Keratinocyte (primary cell): ENCODE measurements at regions not wholly inside any gene's neighbourhood (a gene's known extent, or its start where the extent isn't known, plus 50 kb on each side); places are given as distances from the start of the nearest gene placed in this dataset.

Source experiments
- DNase-seq: peaks from one replicate; pipeline ENCODE4 v3.0.0-alpha.2; 2011; ENCODE audit warnings: low read depth, missing footprints, low spot score
- FAIRE-seq: peaks from 2 replicates; lab custom pipeline; 2011; peaks lifted over from hg19 to GRCh38; lab: Jason Lieb, UNC
- H2AFZ ChIP-seq: 2 replicates; pipeline ENCODE4 v1.6.0; 2012; ENCODE audit warnings: low read length, control low read depth, inconsistent platforms; ENCODE audit not compliant: control insufficient read depth
- H3K27ac ChIP-seq: 2 replicates; pipeline ENCODE4 v1.5.1; 2011; ENCODE audit warnings: low read length; ENCODE audit not compliant: control insufficient read depth, insufficient read depth
- H3K27me3 ChIP-seq: 3 replicates; pipeline ENCODE4 v1.6.0; 2011; ENCODE audit warnings: low read length; ENCODE audit not compliant: control insufficient read depth, insufficient read depth; ENCODE audit errors: extremely low read depth
- H3K36me3 ChIP-seq, 2 experiments: 2 replicates in 1 of 2; 3 replicates in 1 of 2; pipeline ENCODE4 v1.5.1; 2011; ENCODE audit warnings: low read length in 2 of 2, mild to moderate bottlenecking in 1 of 2; ENCODE audit not compliant: control insufficient read depth in 2 of 2, insufficient read depth in 2 of 2; ENCODE audit errors: extremely low read depth in 1 of 2
- H3K4me1 ChIP-seq: 3 replicates; pipeline ENCODE4 v1.5.1; 2011; ENCODE audit warnings: low read length; ENCODE audit not compliant: control insufficient read depth, insufficient read depth; ENCODE audit errors: extremely low read depth
- H3K4me2 ChIP-seq: 3 replicates; pipeline ENCODE4 v1.6.0; 2011; ENCODE audit warnings: low read depth, low read length; ENCODE audit not compliant: control insufficient read depth, insufficient read depth; ENCODE audit errors: extremely low read depth
- H3K4me3 ChIP-seq, 3 experiments: fragments of 200-600 bp in 1 of 3; sonication (generic) in 1 of 3; 2 replicates in 2 of 3; 3 replicates in 1 of 3; pipeline ENCODE4 v1.5.1; 2011 to 2016; ENCODE audit warnings: low read length in 3 of 3, mild to moderate bottlenecking in 3 of 3, control low read depth in 2 of 3, inconsistent platforms in 1 of 3, low read depth in 1 of 3, mixed read lengths in 1 of 3, mixed run types in 1 of 3, moderate library complexity in 1 of 3; ENCODE audit not compliant: control insufficient read depth in 2 of 3, insufficient read depth in 2 of 3; ENCODE audit errors: extremely low read depth in 1 of 3
- H3K79me2 ChIP-seq: 2 replicates; pipeline ENCODE4 v1.6.0; 2012; ENCODE audit warnings: low read length; ENCODE audit not compliant: control insufficient read depth, insufficient read depth
- H3K9ac ChIP-seq: 3 replicates; pipeline ENCODE4 v1.6.0; 2011; ENCODE audit warnings: low read length; ENCODE audit not compliant: control insufficient read depth, insufficient read depth; ENCODE audit errors: extremely low read depth
- H3K9me1 ChIP-seq: 3 replicates; pipeline ENCODE4 v1.6.0; 2011; ENCODE audit warnings: low read length; ENCODE audit not compliant: control insufficient read depth, insufficient read depth; ENCODE audit errors: extremely low read depth
- H3K9me3 ChIP-seq: 2 replicates; pipeline ENCODE4 v1.5.1; 2012; ENCODE audit warnings: low read depth, low read length; ENCODE audit not compliant: control insufficient read depth
- H4K20me1 ChIP-seq: 3 replicates; pipeline ENCODE4 v1.6.0; 2011; ENCODE audit warnings: low read length; ENCODE audit not compliant: control insufficient read depth, insufficient read depth; ENCODE audit errors: extremely low read depth
- EZH2 ChIP-seq: IDR thresholded peaks from one replicate; pipeline ENCODE4 v1.6.1; 2012; ENCODE audit warnings: inconsistent platforms, mild to moderate bottlenecking, low read length, moderate library complexity
- dilution Hi-C: fragments of 300-500 bp; cut with MboI; formaldehyde crosslinking; loops from one replicate; pipeline ENCODE4 v1.7.0; 2020; ENCODE audit warnings: low sequenced_read_pairs; ENCODE audit not compliant: extremely low pct_ligation_motif_present
- TF ChIP-seq, protein P1 (sequence below), 3 experiments: IDR thresholded peaks in 1 of 3; conservative IDR thresholded peaks in 1 of 3; optimal IDR thresholded peaks in 1 of 3; 2 replicates in 2 of 3; 3 replicates in 1 of 3; pipeline versions ENCODE3 to v1.5.1; 2011; ENCODE audit warnings: low read length in 3 of 3, mild to moderate bottlenecking in 3 of 3, moderate library complexity in 2 of 3, control low read depth in 1 of 3, inconsistent platforms in 1 of 3; ENCODE audit not compliant: insufficient read depth in 2 of 3; ENCODE audit errors: extremely low read depth in 1 of 3

DNA sequence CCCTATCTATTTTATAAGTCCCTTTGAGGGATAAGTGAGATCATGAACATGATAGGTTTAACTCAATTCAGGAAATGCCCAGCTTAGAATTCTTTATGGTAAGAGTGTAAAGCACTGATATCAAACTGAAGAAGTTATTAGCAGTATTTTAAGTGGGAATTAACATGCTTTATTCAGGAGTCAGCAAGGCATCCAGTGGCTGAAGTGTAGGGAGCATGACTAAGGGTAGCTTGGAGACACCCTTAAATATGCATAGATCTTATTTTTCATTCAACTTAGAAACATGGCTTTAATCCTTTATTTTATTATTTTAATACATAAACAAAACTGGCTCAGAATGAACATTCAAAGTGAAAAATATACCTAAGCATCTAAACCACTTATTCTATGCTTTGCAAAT is 158.3 kb upstream of the LPP start:
- H3K9me3 ChIP-seq = no peaks in the 10 kb centered on the region
- H3K27me3 ChIP-seq = no peaks in the 10 kb centered on the region
- H3K9ac ChIP-seq = no peak overlapping the region
- no peak overlapping the region for H3K4me3 ChIP-seq
- no peak for FAIRE-seq
- TF ChIP-seq EZH2 = no peak
- TF ChIP-seq, protein P1, sequence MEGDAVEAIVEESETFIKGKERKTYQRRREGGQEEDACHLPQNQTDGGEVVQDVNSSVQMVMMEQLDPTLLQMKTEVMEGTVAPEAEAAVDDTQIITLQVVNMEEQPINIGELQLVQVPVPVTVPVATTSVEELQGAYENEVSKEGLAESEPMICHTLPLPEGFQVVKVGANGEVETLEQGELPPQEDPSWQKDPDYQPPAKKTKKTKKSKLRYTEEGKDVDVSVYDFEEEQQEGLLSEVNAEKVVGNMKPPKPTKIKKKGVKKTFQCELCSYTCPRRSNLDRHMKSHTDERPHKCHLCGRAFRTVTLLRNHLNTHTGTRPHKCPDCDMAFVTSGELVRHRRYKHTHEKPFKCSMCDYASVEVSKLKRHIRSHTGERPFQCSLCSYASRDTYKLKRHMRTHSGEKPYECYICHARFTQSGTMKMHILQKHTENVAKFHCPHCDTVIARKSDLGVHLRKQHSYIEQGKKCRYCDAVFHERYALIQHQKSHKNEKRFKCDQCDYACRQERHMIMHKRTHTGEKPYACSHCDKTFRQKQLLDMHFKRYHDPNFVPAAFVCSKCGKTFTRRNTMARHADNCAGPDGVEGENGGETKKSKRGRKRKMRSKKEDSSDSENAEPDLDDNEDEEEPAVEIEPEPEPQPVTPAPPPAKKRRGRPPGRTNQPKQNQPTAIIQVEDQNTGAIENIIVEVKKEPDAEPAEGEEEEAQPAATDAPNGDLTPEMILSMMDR (optimal IDR thresholded peaks at IDR 0.05 in 1 of 3, IDR thresholded peaks at IDR 0.05 in 1 of 3, conservative IDR thresholded peaks at IDR 0.05 in 1 of 3; ENCODE audit: extremely low read depth in 1 of 3, insufficient read depth in 2 of 3, low read length in 3 of 3) = no peak
- H3K36me3 ChIP-seq = no peaks in the 10 kb centered on the region
- H3K27ac ChIP-seq = no peak overlapping the region
- dilution Hi-C loops = no loop called here
- H2AFZ ChIP-seq = no peak overlapping the region
- H3K79me2 ChIP-seq = no peaks in the 10 kb centered on the region
- H3K4me2 ChIP-seq = no peak overlapping the region
- H4K20me1 ChIP-seq = no peaks in the 10 kb centered on the region
- no peak for DNase-seq
- H3K4me1 ChIP-seq = peaks cover 9% of the 10 kb centered on the region
- no peaks in the 10 kb centered on the region for H3K9me1 ChIP-seq

DNA sequence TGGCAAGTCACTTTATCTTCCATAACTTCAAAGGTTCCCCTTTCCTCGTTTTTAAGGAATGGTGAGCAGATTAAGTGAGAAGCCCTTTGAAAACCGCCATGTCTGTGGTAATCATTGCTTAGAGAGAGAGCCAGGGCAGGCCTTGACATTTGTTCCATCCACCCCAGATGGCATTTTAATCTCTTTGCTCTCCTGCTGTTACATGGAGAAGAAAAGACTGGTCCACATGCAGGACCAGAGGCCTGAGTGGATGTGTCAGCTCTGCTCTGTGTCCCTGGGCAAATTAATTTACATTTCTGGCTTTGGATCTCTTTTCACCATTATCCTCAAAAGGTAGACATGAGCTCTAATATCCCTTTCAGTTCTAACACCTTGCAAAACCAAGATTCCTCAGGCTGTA is 157.3 kb upstream of the LPP start:
- Histone ChIP-seq H3K9ac (no peak overlapping the region), H3K9me3 (no peaks in the 10 kb centered on the region), H3K79me2 (no peaks in the 10 kb centered on the region), H2AFZ (no peak overlapping the region), H3K27ac (no peak overlapping the region), H3K4me2 (no peak overlapping the region), H3K4me1 (peaks cover 9% of the 10 kb centered on the region), H3K27me3 (no peaks in the 10 kb centered on the region), H3K4me3 (no peak overlapping the region), H3K9me1 (no peaks in the 10 kb centered on the region), H3K36me3 (no peaks in the 10 kb centered on the region), H4K20me1 (no peaks in the 10 kb centered on the region)
- dilution Hi-C loops = no loop called here
- FAIRE-seq = no peak
- TF ChIP-seq, protein P1 (optimal IDR thresholded peaks at IDR 0.05 in 1 of 3, IDR thresholded peaks at IDR 0.05 in 1 of 3, conservative IDR thresholded peaks at IDR 0.05 in 1 of 3; ENCODE audit: extremely low read depth in 1 of 3, insufficient read depth in 2 of 3, low read length in 3 of 3) = no peak
- no peak for TF ChIP-seq EZH2
- no peak for DNase-seq
